GM12878 (cell line): ENCODE measurements at regions not wholly inside any gene's neighbourhood (a gene's known extent, or its start where the extent isn't known, plus 50 kb on each side); places are given as distances from the start of the nearest gene placed in this dataset.

Experiments
- ATAC-seq: fragments of 200-7000 bp; cut with Tn5 transposase; 3 replicates; pipeline ENCODE4 v1.9.1; 2020; ENCODE audit warnings: mild to moderate bottlenecking, moderate library complexity
- BruUV-seq: library from RNA; stranded (reverse); fragments of 400-500 nt; replicated peaks from 2 replicates; lab custom pipeline; 2021; lab: Mats Ljungman, UMichigan
- CTCF ChIA-PET: fragments of 300-600 bp; sonication (Branson Sonifier 250); formaldehyde crosslinking; extraction: SDS; loops from one replicate; lab custom pipeline; 2021; ENCODE audit warnings: inconsistent platforms; lab: Yijun Ruan, JAX
- POLR2A ChIA-PET: fragments of 350-600 bp; formaldehyde crosslinking; extraction: SDS; loops from one replicate; lab custom pipeline; 2021; ENCODE audit warnings: inconsistent platforms; lab: Charles Lee
- RAD21 ChIA-PET: fragments of 300-600 bp; sonication (Branson Sonifier 250); formaldehyde crosslinking; loops from one replicate; lab custom pipeline; 2023; ENCODE audit warnings: antibody characterized with exemption; ENCODE audit not compliant: unreplicated experiment; lab: Charles Lee
- SMC1A ChIA-PET: fragments of 300-600 bp; sonication (Branson Sonifier 250); formaldehyde crosslinking; loops from one replicate; lab custom pipeline; 2023; ENCODE audit not compliant: unreplicated experiment, uncharacterized antibody; lab: Charles Lee
- DNase-seq: peaks from one replicate; pipeline ENCODE4 v3.0.0-alpha.2; 2011; ENCODE audit warnings: low read depth, low spot score
- FAIRE-seq: peaks from 3 replicates; lab custom pipeline; 2011; peaks lifted over from hg19 to GRCh38; lab: Jason Lieb, UNC
- H2AFZ ChIP-seq: 2 replicates; pipeline ENCODE4 v1.6.0; 2011; ENCODE audit warnings: low read depth, low read length, control low read depth; ENCODE audit not compliant: control insufficient read depth
- H3K27ac ChIP-seq: 2 replicates; pipeline ENCODE4 v1.5.1; 2011; ENCODE audit warnings: control low read depth; ENCODE audit not compliant: control insufficient read depth, insufficient read depth
- H3K27me3 ChIP-seq, 2 experiments: replicated peaks in 1 of 2; 2 replicates each; pipeline versions ENCODE4 v1.6.0 to v1.6.1; 2011; ENCODE audit warnings: low read length in 1 of 2; ENCODE audit not compliant: control insufficient read depth in 2 of 2, insufficient read depth in 2 of 2
- H3K36me3 ChIP-seq, 2 experiments: 2 replicates each; pipeline ENCODE4 v1.5.1; 2011; ENCODE audit warnings: low read length in 1 of 2; ENCODE audit not compliant: control insufficient read depth in 2 of 2, insufficient read depth in 2 of 2
- H3K4me1 ChIP-seq: 2 replicates; pipeline ENCODE4 v1.6.1; 2011; ENCODE audit warnings: mild to moderate bottlenecking, low read length, moderate library complexity, mixed read lengths; ENCODE audit not compliant: control insufficient read depth, insufficient read depth
- H3K4me2 ChIP-seq: 2 replicates; pipeline ENCODE4 v1.6.0; 2011; ENCODE audit warnings: control low read depth; ENCODE audit not compliant: control insufficient read depth, insufficient read depth
- H3K4me3 ChIP-seq: fragments of 200-600 bp; sonication (generic); 2 replicates; pipeline ENCODE4 v1.5.1; 2016
- H3K79me2 ChIP-seq: 2 replicates; pipeline ENCODE4 v1.6.0; 2011; ENCODE audit warnings: low read length; ENCODE audit not compliant: control insufficient read depth, insufficient read depth
- H3K9ac ChIP-seq: 2 replicates; pipeline ENCODE4 v1.8.0; 2011; ENCODE audit warnings: low read length, control low read depth, mixed read lengths; ENCODE audit not compliant: control insufficient read depth, insufficient read depth
- H3K9me3 ChIP-seq: replicated peaks from 3 replicates; pipeline ENCODE4 v1.5.1; 2011; ENCODE audit warnings: mild to moderate bottlenecking, low read length; ENCODE audit not compliant: control insufficient read depth, insufficient read depth
- H4K20me1 ChIP-seq: 2 replicates; pipeline ENCODE4 v1.6.0; 2011; ENCODE audit not compliant: control insufficient read depth, insufficient read depth
- ATF2 ChIP-seq: IDR thresholded peaks from 2 replicates; pipeline ENCODE4 v1.6.1; 2012; ENCODE audit warnings: low read length, inconsistent platforms
- CBX3 ChIP-seq: fragments of 200-600 bp; sonication (generic); IDR thresholded peaks from 2 replicates; pipeline ENCODE4 v1.6.1; 2016; ENCODE audit warnings: low read depth, borderline replicate concordance
- CHD2 ChIP-seq: IDR thresholded peaks from 2 replicates; pipeline ENCODE4 v1.6.1; 2011; ENCODE audit warnings: low read depth, low read length, improper control_type of control experiment, borderline replicate concordance
- EP300 ChIP-seq, 2 experiments: fragments of 150-350 bp in 1 of 2; IDR thresholded peaks; 2 replicates each; pipeline ENCODE4 v1.6.1; 2011 to 2012; ENCODE audit warnings: low read depth in 2 of 2, low read length in 2 of 2, borderline replicate concordance in 1 of 2, improper control_type of control experiment in 1 of 2, inconsistent platforms in 1 of 2; ENCODE audit not compliant: control insufficient read depth in 1 of 2
- ETV6 ChIP-seq, 2 experiments: fragments of 450-650 bp in 1 of 2; IDR thresholded peaks in 1 of 2; conservative IDR thresholded peaks in 1 of 2; 2 replicates each; pipeline ENCODE4 v1.6.1; 2014; ENCODE audit warnings: antibody characterized with exemption in 1 of 2, borderline replicate concordance in 1 of 2, low read depth in 1 of 2, mild to moderate bottlenecking in 1 of 2, moderate library complexity in 1 of 2
- GABPA ChIP-seq: IDR thresholded peaks from 2 replicates; pipeline ENCODE4 v1.6.1; 2014; ENCODE audit warnings: antibody characterized with exemption, low read depth, mild to moderate bottlenecking, inconsistent platforms
- HDAC6 ChIP-seq: fragments of 200-600 bp; sonication (generic); IDR thresholded peaks from one replicate; pipeline ENCODE4 v1.8.0; 2017; ENCODE audit warnings: antibody characterized with exemption; ENCODE audit not compliant: unreplicated experiment
- IRF5 ChIP-seq: fragments of 450-650 bp; IDR thresholded peaks from 2 replicates; pipeline ENCODE4 v1.6.1; 2017; ENCODE audit warnings: borderline replicate concordance
- JUND ChIP-seq: IDR thresholded peaks from 2 replicates; pipeline ENCODE4 v1.6.1; 2012; ENCODE audit warnings: low read depth, mild to moderate bottlenecking, low read length, improper control_type of control experiment, moderate library complexity
- NKRF ChIP-seq: fragments of 450-650 bp; conservative IDR thresholded peaks from 2 replicates; pipeline ENCODE4 v1.6.1; 2017; ENCODE audit warnings: mild to moderate bottlenecking, moderate library complexity
- PML ChIP-seq: IDR thresholded peaks from 2 replicates; pipeline ENCODE4 v1.6.1; 2012; ENCODE audit warnings: low read length, inconsistent platforms
- RBBP5 ChIP-seq: fragments of 200-600 bp; sonication (generic); conservative IDR thresholded peaks from 2 replicates; pipeline ENCODE4 v1.6.1; 2016
- TAF1 ChIP-seq: IDR thresholded peaks from 2 replicates; pipeline ENCODE4 v1.6.1; 2011; ENCODE audit warnings: mild to moderate bottlenecking, low read depth, low read length, borderline replicate concordance
- TCF3 ChIP-seq: IDR thresholded peaks from 2 replicates; pipeline ENCODE4 v1.6.1; 2012; ENCODE audit warnings: low read depth, mild to moderate bottlenecking, low read length, borderline replicate concordance; ENCODE audit not compliant: insufficient read depth
- ZBED1 ChIP-seq: IDR thresholded peaks from 2 replicates; pipeline ENCODE4 v1.6.1; 2016; ENCODE audit warnings: borderline replicate concordance
- ZNF274 ChIP-seq: IDR thresholded peaks from one replicate; pipeline ENCODE4 v1.8.0; 2011; ENCODE audit not compliant: insufficient read length, insufficient read depth
- ZNF622 ChIP-seq: fragments of 450-650 bp; IDR thresholded peaks from 2 replicates; pipeline ENCODE4 v1.6.1; 2017; ENCODE audit warnings: mild to moderate bottlenecking, inconsistent platforms
- WGBS: methylation state at CpG from one replicate; pipeline ENCODE4 v1.1.6; 2016; ENCODE audit warnings: low lambda C conversion rate; ENCODE audit not compliant: insufficient replicate concordance, insufficient coverage; ENCODE audit errors: missing lambda C conversion rate; 5-methylcytosine and 5-hydroxymethylcytosine counted together
- in situ Hi-C: fragments of 300-500 bp; cut with MboI; formaldehyde crosslinking; loops from 9 replicates; pipeline ENCODE4 v1.14.3; 2018; ENCODE audit warnings: mixed read lengths
- intact Hi-C: fragments of 100-400 bp; cut with micrococcal nuclease; formaldehyde crosslinking; loops from one replicate; pipeline ENCODE4 v1.14.2; 2022; ENCODE audit not compliant: unreplicated experiment

GRCh38 chr7:19295376-19295775 lies 150.2 kb upstream of the FERD3L start (continued):
- TF ChIP-seq NKRF (no peak), ZBED1 (no peak), HDAC6 (no peak), ATF2 (no peak), TAF1 (no peak)

GRCh38 chr7:19294619-19295018 lies 149.4 kb upstream of the FERD3L start:
- in situ Hi-C loops = no loop called here
- CTCF ChIA-PET = no interaction called here
- Histone ChIP-seq H3K27me3 (no peaks in the 10 kb centered on the region), H3K9ac (no peak overlapping the region), H3K9me3 (no peaks in the 10 kb centered on the region), H3K27ac (no peak overlapping the region)
- BruUV-seq = no TSS peak
- WGBS = 39% methylated on average over 5 of the region's 5 CpGs
- POLR2A ChIA-PET = interaction anchor here (0.7 kb wide), 1 partner anchor 92 kb away, joined by 4 read pairs; no protein-coding TSS in a partner anchor
- RAD21 ChIA-PET = no interaction called here
- TF ChIP-seq TAF1 (no peak), ZNF622 (no peak), PML (no peak), GABPA (no peak), EP300 (IDR thresholded peaks at IDR 0.05; ENCODE audit: borderline replicate concordance in 1 of 2, control insufficient read depth in 1 of 2, low read depth in 2 of 2, low read length in 2 of 2) (no peak), TCF3 (no peak), IRF5 (no peak), ETV6 (conservative IDR thresholded peaks at IDR 0.05 in 1 of 2, IDR thresholded peaks at IDR 0.05 in 1 of 2; ENCODE audit: borderline replicate concordance in 1 of 2, low read depth in 1 of 2) (no peak), CBX3 (no peak), ZNF274 (no peak), RBBP5 (no peak), CHD2 (no peak), JUND (no peak)
- TF ChIP-seq, all 136 proteins: peak for 0
- DNase-seq (no peak), ATAC-seq (no peak), FAIRE-seq (no peak)
- H3K36me3 ChIP-seq = no peaks in the 10 kb centered on the region
- no peak overlapping the region for H2AFZ ChIP-seq
- no peak overlapping the region for H3K4me3 ChIP-seq
- no peaks in the 10 kb centered on the region for H4K20me1 ChIP-seq
- no peaks in the 10 kb centered on the region for H3K79me2 ChIP-seq
- no peaks in the 10 kb centered on the region for H3K4me1 ChIP-seq
- intact Hi-C loops = no loop called here
- SMC1A ChIA-PET = interaction anchor here (1.2 kb wide), 1 partner anchor 9 kb away, joined by 3 read pairs; no protein-coding TSS in a partner anchor
- H3K4me2 ChIP-seq = no peak overlapping the region
